Fibroblast of the aortic adventitia (primary cell): ENCODE measurements at regions not wholly inside any gene's neighbourhood (a gene's known extent, or its start where the extent isn't known, plus 50 kb on each side); places are given as distances from the start of the nearest gene placed in this dataset.

Source experiments
- DNase-seq: peaks from one replicate; pipeline ENCODE4 v3.0.0-alpha.2; 2010; ENCODE audit warnings: low read depth
- H3K4me3 ChIP-seq: 2 replicates; pipeline ENCODE4 v1.5.1; 2011; ENCODE audit warnings: low read depth, mild to moderate bottlenecking, control low read depth, low read length, moderate library complexity
- TF ChIP-seq, protein P1 (sequence below): IDR thresholded peaks from 2 replicates; pipeline ENCODE4 v1.5.1; 2011; ENCODE audit warnings: mild to moderate bottlenecking, low read length, control low read depth, inconsistent platforms; ENCODE audit not compliant: insufficient read depth

GRCh38 chr22:49570032-49570848 lies 257.4 kb downstream of the BRD1 start:
- DNase-seq, result no peak
- H3K4me3 ChIP-seq, result no peak overlapping the region
- TF ChIP-seq, protein P1, sequence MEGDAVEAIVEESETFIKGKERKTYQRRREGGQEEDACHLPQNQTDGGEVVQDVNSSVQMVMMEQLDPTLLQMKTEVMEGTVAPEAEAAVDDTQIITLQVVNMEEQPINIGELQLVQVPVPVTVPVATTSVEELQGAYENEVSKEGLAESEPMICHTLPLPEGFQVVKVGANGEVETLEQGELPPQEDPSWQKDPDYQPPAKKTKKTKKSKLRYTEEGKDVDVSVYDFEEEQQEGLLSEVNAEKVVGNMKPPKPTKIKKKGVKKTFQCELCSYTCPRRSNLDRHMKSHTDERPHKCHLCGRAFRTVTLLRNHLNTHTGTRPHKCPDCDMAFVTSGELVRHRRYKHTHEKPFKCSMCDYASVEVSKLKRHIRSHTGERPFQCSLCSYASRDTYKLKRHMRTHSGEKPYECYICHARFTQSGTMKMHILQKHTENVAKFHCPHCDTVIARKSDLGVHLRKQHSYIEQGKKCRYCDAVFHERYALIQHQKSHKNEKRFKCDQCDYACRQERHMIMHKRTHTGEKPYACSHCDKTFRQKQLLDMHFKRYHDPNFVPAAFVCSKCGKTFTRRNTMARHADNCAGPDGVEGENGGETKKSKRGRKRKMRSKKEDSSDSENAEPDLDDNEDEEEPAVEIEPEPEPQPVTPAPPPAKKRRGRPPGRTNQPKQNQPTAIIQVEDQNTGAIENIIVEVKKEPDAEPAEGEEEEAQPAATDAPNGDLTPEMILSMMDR, result no peak

- no peak overlapping the region for H3K4me3 ChIP-seq
- TF ChIP-seq, protein P1, result no peak
- DNase-seq, result no peak
Measured at GRCh38 chr22:49569286-49570031, 258.2 kb downstream of the BRD1 start.

DNA sequence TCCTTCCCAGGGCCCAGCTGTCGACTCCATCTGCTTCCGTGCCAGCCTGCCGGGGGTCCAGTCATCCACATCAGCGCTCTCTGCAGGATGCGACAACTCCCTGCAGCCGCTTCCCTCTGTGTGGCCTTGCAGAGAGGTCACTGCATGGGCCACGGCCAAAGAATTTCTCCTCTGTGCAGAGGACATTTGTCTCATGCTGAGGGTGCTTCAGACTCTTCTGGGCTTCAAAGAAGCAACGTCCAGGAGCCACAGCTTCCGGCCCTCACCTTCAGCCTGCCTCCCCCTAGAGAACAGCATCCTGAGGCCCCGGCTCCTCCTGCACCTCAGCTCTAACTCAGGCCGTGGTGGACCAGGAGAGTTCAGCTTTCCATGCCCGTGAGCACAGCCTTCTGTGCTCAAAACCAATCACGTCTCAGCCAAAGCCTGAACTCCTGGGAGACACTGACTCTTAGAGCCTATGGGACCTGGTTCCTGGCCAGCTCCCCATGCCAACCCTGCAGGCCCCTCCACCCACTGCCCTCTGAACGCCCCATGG lies 258.9 kb downstream of the BRD1 start:
- no peak for DNase-seq

DNA sequence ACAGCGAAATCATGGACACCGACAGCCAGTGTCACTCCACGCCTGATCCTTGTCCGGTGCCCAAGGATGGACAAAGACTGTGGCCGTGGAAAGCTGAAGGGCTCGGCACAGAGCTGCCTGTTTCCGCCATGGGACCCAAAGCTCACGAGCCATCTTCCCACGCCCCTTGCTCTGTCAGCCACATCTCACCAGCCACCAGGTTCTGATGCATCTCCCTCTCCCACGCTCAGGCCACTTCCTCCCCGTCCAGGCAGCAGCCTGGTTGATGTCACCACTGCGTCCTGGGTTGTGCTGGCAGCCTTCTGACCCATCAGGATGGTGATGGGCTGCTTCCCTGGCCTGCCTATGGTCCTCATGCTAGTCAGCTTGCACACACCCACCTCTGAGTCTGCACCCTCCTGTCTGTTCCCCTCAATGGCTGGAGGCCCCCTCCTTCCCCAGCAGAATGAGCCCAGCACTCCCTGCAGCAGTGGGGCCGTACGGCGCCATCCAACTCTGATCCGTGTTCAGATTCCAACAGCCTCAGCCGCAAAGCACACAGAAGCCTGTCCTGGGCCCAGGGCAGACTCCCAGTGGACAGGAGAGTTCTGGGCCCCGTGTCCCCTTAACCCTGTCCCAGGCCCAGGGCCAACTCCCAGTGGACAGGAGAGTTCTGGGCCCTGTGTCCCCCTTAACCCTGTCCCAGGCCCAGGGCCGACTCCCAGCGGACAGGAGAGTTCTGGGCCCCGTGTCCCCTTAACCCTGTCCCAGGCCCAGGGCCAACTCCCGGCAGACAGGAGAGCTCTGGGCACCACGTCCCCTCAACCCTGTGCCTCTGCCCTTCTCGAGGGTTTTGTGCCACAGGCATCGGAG lies 259.5 kb downstream of the BRD1 start:
- H3K4me3 ChIP-seq, result no peak overlapping the region
- DNase-seq, result no peak
- TF ChIP-seq, protein P1, result no peak

More for the DNA sequence above, 258.9 kb downstream of the BRD1 start:
- H3K4me3 ChIP-seq, result no peak overlapping the region
- TF ChIP-seq, protein P1, result no peak

DNA sequence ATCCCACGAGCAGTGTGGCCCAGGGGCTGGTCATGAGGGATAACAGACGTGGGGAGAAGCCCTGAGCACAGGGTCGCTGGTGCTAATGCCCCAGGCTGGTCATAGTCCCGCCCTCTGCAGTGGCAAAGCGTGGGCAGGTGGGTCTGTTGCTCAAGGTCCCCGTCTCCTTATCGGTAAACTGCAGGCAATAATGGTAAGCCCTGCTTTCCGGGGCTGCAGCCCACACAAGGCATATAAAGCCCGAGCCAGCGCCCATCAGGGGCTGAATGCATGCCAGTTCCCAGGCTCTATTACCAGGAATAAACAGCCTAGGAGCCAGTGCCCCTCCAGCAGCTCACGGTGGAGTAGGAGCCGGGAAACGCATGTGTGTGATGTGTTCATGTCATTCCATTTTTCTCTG lies 261.0 kb downstream of the BRD1 start:
- TF ChIP-seq, protein P1, result no peak
- no peak for DNase-seq
- no peak overlapping the region for H3K4me3 ChIP-seq

DNA sequence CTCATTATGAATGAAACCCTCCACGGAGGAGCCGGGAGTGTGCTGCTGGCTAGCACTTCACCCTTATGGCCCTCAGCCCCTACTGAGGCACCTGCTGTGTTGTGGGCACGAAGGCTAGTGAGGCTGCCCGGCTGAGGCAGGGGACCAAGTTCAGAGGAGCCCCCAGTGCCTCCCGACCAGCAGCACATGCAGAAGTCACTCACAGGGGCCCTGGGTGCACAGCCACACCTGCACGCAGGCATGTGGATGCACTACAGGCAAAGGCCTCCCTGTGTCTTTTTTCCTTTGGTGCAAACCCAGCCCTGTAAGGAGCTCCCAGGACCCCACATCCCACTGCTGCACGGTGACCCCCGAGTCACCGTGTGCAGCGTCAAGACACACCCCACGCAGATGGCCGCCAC lies 261.5 kb downstream of the BRD1 start:
- no peak overlapping the region for H3K4me3 ChIP-seq
- TF ChIP-seq, protein P1, result no peak
- no peak for DNase-seq
